Globus pallidus (tissue), 1 donor: ENCODE measurements at regions not wholly inside any gene's neighbourhood (a gene's known extent, or its start where the extent isn't known, plus 50 kb on each side); places are given as distances from the start of the nearest gene placed in this dataset.
"Not testable (repeated sequence)": the region's sequence is repeated elsewhere in the genome, so short reads cannot be mapped to it uniquely, and the experiment has no call there.

Experiments used
- DNase-seq: peaks from one replicate; pipeline ENCODE4 v3.0.0-alpha.2; 2015; ENCODE audit warnings: low spot score

DNA sequence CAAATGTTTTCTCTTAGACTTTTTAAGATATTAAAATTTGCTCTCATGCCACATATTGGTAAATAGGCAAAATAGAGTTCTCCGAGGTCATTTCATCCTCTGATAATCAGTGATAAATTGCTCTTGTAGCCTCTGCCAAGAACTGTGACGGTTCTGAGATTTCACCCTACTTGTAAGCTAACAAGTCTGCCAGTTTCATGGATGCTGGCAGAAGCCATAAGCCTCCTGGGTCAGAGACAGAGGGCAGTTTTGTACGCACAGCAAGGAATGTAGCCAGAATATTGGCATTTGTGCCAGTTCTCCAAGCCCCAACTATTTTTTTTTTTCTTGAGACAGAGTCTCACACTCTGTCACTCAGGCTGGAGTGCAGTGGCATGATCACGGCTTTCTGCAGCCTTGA is 945.0 kb upstream of the WWC1 start:
- DNase-seq, result no peak

DNA sequence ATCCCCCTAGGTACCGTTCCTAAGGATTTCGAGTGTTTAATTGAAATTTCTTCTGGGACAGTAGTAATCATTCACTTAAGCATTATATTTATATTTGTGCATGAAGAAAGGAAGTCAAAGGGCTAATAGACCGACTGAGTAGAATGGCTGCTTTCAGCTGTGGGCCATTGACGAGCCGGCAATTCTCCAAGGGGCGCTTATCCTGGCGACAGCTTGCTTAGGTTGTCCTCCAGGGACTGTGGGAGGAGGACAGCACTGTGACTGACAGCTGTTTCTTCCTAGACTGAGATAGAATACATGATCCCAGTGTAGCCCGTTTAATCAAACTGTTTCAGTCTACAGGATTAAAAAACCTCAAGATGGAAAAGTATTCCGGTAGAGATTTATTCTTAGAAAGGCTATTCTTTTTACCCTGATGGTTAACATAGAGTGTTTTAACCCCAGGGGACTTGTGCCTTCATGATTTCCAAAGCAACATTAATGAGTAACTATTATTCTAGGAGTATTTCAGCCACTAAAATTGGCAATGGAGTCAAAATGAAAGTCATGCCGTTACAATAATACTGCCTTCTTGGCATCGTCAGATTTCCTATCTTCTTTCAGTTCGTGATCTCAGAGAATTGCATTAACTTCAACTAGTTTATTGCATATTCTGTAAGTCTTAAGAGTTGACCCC is 943.1 kb upstream of the WWC1 start:
- DNase-seq, result no peak

DNA sequence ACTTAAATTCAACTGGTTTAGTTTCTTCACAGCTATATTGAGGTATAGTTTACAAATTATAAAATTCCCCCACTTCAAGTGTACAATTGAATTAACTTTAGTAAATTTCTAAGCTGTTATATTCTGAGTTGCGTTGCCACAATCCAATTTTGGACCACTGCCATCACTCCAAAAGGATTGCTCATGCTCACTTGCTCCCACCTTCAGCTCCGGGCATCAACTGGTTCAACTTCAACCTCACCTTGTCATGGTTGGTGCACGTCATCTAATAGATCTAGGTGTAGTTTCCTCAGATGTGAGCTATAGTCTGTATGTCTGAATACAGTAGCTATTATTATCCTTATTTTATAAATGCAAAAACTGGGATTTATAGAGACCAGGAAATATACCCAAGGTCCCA is 942.5 kb upstream of the WWC1 start:
- DNase-seq, result no peak

DNA sequence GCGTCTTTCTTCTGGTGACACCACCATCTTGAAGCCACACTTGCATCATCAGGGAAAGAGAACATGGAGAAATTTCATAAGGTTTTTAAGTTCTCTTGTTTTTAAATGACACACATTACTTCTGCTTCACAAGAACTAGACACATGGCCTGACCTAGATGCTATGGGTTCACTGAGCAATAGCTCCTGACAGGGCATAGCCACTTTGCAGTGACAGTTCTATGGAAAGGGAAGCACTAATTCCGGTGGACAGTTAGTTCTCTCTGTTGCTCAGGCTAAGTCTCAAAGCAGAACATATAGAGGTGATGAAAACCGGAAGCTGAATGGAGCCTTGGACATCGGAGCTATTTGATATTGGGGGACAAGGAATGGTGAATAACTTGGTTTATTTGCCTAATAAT is 940.1 kb upstream of the WWC1 start:
- no peak for DNase-seq

GRCh38 chr5:167352801-167353200 is 938.6 kb upstream of the WWC1 start:
- DNase-seq, result no peak

DNA sequence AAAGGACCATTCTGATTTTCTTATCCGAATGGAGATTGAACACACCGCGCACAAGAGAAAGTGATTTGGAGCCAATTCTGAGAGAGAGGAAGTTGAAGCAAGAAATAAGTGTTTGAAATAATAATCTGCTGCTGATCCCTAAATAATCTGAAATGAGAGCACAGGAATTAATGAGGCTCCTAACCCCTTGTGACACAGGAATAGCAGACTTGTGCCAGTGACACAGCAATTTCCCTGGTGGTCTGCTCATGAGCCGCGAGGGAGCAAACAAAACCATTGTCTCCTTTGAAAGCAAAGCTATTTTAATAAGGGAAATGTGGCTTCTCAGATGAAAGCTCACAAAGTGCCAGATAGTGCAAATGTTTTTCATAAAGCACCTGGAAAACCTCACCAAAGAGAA is 936.1 kb upstream of the WWC1 start:
- DNase-seq, result no peak

GRCh38 chr5:167356374-167356773 is 935.1 kb upstream of the WWC1 start:
- DNase-seq, result no peak

DNA sequence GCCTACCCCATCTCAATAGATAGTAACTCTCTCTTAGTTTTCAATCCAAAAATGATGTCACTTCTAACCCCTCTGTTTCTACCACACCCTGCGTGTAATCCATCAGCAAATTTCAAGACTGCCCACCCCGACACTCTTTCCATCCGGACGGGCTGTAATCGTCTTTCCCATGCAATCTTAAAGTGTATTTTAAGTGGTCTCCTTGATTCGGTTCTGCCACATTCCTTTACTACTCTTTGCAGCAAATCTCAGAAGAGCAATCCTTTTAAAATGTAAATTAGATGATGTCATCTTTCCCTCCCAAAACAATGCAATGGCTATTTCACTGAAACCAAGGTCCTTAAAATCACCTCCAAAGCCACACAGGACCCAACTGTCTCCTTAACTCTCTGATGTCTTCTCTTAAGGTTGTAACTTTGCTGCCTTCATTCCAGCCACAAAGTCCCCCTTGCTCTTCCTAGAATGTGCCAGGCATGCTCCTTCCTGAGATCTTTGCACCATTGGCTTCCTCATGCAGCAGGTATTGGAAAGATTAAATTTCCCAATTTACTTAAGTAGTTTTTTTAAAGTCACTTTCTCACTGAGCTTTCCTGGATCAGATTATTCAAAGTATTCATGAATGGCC is 932.5 kb upstream of the WWC1 start:
- no peak for DNase-seq

DNA sequence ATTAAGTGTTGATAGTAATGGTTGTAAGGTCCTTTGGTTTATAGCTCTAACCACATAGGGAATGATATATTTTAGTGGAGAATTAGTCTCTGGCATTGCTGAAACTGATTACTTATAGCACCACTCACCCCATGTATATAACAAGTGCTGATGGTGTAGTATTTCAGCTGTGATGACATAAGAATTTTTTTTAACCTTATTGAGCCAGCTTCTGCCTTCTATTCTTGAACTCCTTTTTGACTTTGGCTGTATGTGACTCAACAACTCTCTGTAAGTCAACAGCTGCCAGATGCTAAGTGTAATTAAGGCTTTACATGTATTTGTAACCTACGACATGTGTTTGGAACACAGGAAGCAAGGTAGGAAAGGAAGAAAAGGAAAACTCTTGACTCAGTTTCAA is 929.6 kb upstream of the WWC1 start:
- no peak for DNase-seq

DNA sequence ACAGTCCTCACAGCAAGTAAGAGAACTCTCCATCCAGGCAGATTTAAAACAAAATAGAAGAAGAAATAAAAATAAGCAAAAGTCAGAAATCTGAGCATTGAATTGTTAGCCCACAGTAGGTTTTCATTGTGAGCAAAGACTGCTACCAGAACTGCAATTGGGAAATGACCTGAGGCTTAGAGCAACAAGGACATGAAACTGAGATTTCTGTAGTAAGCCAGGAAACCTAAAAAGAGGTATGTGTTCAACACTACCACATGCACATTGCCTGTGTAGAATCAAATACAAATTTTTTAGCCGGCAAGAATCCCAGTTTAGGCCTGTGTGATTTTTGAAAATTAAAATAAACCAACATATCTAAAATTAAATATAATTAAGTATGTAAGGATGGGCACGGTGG is 928.4 kb upstream of the WWC1 start:
- DNase-seq, result no peak

DNA sequence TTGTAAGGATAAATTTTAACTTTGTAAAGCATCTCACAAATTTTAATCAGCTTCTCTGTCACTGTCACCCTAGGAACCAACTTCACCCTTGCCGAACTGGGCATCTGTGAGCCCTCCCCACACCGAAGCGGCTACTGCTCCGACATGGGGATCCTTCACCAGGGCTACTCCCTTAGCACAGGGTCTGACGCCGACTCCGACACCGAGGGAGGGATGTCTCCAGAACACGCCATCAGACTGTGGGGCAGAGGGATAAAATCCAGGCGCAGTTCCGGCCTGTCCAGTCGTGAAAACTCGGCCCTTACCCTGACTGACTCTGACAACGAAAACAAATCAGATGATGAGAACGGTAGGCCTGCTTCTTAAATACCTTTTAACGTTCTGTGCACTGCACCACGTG is 916.3 kb upstream of the WWC1 start:
- no peak for DNase-seq

GRCh38 chr5:167378894-167379723 is 912.3 kb upstream of the WWC1 start:
- no peak for DNase-seq

- DNase-seq, result no peak
These were observed 910.0 kb upstream of the WWC1 start for GRCh38 chr5:167381457-167381856.

- no peak for DNase-seq
These were observed 901.9 kb upstream of the WWC1 start for GRCh38 chr5:167389537-167389936.

GRCh38 chr5:167391286-167391685 is 900.2 kb upstream of the WWC1 start:
- not testable (repeated sequence) for DNase-seq

GRCh38 chr5:167392240-167392639 is 899.2 kb upstream of the WWC1 start:
- DNase-seq, result no peak

GRCh38 chr5:167393358-167393757 is 898.1 kb upstream of the WWC1 start:
- DNase-seq, result no peak

- DNase-seq, result no peak
These were observed 888.8 kb upstream of the WWC1 start for GRCh38 chr5:167402671-167403070.

DNA sequence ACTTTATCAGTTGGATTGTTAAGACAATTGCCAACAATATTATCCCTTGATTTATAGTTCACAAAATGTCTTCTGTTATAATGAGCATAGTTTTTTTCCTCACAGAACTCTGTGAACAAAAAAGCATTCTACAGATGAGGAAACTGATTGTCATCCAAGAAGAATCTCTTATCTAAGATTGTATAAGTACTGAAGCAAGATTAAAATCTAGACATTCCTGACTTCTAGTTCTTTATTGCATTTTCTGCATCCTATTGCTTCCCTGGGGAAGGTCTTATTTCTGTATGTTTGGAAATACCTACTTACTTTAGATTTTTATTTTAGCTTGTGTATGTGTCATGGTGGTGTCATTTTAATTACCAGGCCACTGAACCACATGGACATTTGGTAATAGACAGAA is 884.9 kb upstream of the WWC1 start:
- DNase-seq, result no peak

GRCh38 chr5:167412556-167412955 is 878.9 kb upstream of the WWC1 start:
- no peak for DNase-seq

- DNase-seq, result no peak
These were observed 877.9 kb upstream of the WWC1 start for GRCh38 chr5:167413506-167413905.

- DNase-seq, result no peak
These were observed 876.8 kb upstream of the WWC1 start for GRCh38 chr5:167414611-167415010.
